ENCODE measurements at regions not wholly inside any gene's neighbourhood (a gene's known extent, or its start where the extent isn't known, plus 50 kb on each side); places are given as distances from the start of the nearest gene placed in this dataset.

DNA sequence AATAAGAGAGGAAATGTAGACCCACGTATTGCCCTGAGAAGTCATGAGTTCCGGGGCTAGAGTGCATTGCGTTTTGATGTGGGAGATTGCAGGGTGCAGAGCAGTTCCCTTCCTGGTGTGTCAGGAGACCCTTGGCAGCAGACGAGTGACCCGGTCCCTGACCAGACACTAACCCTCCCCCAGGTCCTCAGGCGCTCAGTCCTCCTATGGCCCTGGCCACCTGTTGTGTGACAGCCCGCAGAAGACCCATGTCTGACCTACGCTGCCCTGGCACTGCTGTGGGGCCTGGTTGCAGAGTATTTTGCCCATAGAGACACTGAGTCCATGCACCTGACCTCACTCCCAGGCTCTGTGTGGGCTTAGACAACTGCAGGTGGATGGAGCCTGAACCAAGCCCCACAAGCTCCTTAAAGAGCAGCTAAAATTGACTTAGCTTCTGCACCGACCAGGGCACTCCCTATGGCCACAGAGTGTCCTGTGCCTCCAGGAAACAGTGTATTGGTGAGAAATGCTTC is 833.8 kb downstream of the TBC1D22A start:
- TF ChIP-seq ZNF70 (CRISPR knock-in tag; IDR thresholded peaks at IDR 0.05): no peak
- TF ChIP-seq, protein P1, sequence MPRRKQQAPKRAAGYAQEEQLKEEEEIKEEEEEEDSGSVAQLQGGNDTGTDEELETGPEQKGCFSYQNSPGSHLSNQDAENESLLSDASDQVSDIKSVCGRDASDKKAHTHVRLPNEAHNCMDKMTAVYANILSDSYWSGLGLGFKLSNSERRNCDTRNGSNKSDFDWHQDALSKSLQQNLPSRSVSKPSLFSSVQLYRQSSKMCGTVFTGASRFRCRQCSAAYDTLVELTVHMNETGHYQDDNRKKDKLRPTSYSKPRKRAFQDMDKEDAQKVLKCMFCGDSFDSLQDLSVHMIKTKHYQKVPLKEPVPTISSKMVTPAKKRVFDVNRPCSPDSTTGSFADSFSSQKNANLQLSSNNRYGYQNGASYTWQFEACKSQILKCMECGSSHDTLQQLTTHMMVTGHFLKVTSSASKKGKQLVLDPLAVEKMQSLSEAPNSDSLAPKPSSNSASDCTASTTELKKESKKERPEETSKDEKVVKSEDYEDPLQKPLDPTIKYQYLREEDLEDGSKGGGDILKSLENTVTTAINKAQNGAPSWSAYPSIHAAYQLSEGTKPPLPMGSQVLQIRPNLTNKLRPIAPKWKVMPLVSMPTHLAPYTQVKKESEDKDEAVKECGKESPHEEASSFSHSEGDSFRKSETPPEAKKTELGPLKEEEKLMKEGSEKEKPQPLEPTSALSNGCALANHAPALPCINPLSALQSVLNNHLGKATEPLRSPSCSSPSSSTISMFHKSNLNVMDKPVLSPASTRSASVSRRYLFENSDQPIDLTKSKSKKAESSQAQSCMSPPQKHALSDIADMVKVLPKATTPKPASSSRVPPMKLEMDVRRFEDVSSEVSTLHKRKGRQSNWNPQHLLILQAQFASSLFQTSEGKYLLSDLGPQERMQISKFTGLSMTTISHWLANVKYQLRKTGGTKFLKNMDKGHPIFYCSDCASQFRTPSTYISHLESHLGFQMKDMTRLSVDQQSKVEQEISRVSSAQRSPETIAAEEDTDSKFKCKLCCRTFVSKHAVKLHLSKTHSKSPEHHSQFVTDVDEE (CRISPR knock-in tag; IDR thresholded peaks at IDR 0.05): no peak
- TF ChIP-seq, protein P2, sequence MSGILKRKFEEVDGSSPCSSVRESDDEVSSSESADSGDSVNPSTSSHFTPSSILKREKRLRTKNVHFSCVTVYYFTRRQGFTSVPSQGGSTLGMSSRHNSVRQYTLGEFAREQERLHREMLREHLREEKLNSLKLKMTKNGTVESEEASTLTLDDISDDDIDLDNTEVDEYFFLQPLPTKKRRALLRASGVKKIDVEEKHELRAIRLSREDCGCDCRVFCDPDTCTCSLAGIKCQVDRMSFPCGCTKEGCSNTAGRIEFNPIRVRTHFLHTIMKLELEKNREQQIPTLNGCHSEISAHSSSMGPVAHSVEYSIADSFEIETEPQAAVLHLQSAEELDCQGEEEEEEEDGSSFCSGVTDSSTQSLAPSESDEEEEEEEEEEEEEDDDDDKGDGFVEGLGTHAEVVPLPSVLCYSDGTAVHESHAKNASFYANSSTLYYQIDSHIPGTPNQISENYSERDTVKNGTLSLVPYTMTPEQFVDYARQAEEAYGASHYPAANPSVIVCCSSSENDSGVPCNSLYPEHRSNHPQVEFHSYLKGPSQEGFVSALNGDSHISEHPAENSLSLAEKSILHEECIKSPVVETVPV (CRISPR knock-in tag; IDR thresholded peaks at IDR 0.05): no peak
- no peak for TF ChIP-seq ZNF565 (CRISPR knock-in tag; conservative IDR thresholded peaks at IDR 0.05; ENCODE audit: low read depth)
- TF ChIP-seq ISL1 (CRISPR knock-in tag; IDR thresholded peaks at IDR 0.05): no peak
- TF ChIP-seq TCF4 (CRISPR knock-in tag; IDR thresholded peaks at IDR 0.05; ENCODE audit: borderline replicate concordance): no peak
- no peak for TF ChIP-seq ARNTL (CRISPR knock-in tag; IDR thresholded peaks at IDR 0.05; ENCODE audit: borderline replicate concordance, low read depth)
- TF ChIP-seq ZFP3 (CRISPR knock-in tag; IDR thresholded peaks at IDR 0.05): no peak
- TF ChIP-seq BACH2 (CRISPR knock-in tag; IDR thresholded peaks at IDR 0.05; ENCODE audit: borderline replicate concordance): no peak
- no peak for TF ChIP-seq ESRRG (CRISPR knock-in tag; IDR thresholded peaks at IDR 0.05)
- ATAC-seq: no peak

DNA sequence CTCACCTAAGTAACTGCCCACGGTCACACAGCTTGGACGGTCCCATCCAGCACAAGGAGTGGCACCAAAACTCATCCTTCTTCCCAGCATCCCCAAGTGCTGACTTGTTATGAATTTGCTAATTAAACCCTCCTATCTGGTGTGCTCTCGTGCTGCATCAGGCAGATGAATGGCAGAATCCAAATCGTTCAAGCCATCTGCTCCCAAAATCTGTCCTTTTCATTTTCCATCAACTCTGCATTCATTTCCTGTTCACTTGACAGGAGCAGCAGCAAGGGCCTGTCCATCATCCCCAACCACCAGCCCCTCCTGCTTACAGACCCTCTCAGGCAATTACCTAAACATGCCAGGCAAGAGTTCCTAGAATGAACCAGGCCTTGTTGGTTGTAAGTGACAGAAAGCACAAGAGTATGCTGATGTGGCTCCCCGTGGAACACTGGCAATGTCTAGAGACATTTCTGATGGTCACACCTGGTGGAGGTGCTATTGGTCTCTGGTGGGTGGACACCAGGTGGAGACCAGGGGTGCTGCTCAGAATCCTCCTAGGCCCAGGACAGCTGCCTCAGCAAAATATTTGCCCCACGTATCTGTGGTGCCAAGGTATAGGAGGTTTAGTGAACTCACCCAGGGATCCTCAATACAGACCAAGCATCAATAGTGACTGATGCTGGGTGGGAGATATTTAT is 832.5 kb downstream of the TBC1D22A start:
- no peak for ATAC-seq
- no peak for TF ChIP-seq OSR1 (CRISPR knock-in tag; IDR thresholded peaks at IDR 0.05)
- TF ChIP-seq, protein P3, sequence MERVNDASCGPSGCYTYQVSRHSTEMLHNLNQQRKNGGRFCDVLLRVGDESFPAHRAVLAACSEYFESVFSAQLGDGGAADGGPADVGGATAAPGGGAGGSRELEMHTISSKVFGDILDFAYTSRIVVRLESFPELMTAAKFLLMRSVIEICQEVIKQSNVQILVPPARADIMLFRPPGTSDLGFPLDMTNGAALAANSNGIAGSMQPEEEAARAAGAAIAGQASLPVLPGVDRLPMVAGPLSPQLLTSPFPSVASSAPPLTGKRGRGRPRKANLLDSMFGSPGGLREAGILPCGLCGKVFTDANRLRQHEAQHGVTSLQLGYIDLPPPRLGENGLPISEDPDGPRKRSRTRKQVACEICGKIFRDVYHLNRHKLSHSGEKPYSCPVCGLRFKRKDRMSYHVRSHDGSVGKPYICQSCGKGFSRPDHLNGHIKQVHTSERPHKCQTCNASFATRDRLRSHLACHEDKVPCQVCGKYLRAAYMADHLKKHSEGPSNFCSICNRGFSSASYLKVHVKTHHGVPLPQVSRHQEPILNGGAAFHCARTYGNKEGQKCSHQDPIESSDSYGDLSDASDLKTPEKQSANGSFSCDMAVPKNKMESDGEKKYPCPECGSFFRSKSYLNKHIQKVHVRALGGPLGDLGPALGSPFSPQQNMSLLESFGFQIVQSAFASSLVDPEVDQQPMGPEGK (CRISPR knock-in tag; IDR thresholded peaks at IDR 0.05; ENCODE audit: borderline replicate concordance): no peak
- TF ChIP-seq ZNF8 (CRISPR knock-in tag; IDR thresholded peaks at IDR 0.05): no peak
- TF ChIP-seq TCF4 (CRISPR knock-in tag; IDR thresholded peaks at IDR 0.05; ENCODE audit: borderline replicate concordance): no peak
- TF ChIP-seq ZFP30 (CRISPR knock-in tag; IDR thresholded peaks at IDR 0.05): no peak
- TF ChIP-seq ZFP3 (CRISPR knock-in tag; IDR thresholded peaks at IDR 0.05): no peak

DNA sequence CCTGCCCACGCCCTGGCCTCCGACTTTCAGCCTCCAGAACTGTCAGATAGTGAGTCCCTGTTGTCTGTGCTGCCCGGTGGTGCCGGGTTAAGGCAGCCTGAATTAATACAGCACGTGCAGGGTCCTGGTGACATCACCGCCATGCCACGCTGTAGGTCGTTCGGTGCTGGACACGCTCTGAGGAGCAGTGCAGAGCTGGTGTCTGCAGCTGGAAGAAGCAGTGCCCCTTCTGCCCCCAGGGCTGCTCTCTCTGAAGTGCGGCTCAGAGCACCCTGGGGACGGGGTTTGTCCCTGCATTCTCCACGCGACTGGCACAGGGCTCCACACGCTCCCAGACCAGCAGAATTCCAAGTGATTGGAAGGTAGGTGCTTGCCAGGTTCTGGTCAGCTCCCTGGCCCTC is 831.5 kb downstream of the TBC1D22A start:
- no peak for ATAC-seq
- TF ChIP-seq, protein P1 (CRISPR knock-in tag; IDR thresholded peaks at IDR 0.05): no peak
- TF ChIP-seq, protein P3 (CRISPR knock-in tag; IDR thresholded peaks at IDR 0.05; ENCODE audit: borderline replicate concordance): no peak
- TF ChIP-seq ZNF8 (CRISPR knock-in tag; IDR thresholded peaks at IDR 0.05) (no peak), ZNF70 (CRISPR knock-in tag; IDR thresholded peaks at IDR 0.05) (no peak), TCF4 (CRISPR knock-in tag; IDR thresholded peaks at IDR 0.05; ENCODE audit: borderline replicate concordance) (no peak), TOX (CRISPR knock-in tag; IDR thresholded peaks at IDR 0.05; ENCODE audit: borderline replicate concordance) (no peak), GLIS3 (CRISPR knock-in tag; IDR thresholded peaks at IDR 0.05) (no peak), CSDC2 (CRISPR knock-in tag; IDR thresholded peaks at IDR 0.05) (no peak), ZNF565 (CRISPR knock-in tag; conservative IDR thresholded peaks at IDR 0.05; ENCODE audit: low read depth) (no peak), SNAI2 (CRISPR knock-in tag; IDR thresholded peaks at IDR 0.05) (no peak), OSR1 (CRISPR knock-in tag; IDR thresholded peaks at IDR 0.05) (no peak)
- TF ChIP-seq, protein P4, sequence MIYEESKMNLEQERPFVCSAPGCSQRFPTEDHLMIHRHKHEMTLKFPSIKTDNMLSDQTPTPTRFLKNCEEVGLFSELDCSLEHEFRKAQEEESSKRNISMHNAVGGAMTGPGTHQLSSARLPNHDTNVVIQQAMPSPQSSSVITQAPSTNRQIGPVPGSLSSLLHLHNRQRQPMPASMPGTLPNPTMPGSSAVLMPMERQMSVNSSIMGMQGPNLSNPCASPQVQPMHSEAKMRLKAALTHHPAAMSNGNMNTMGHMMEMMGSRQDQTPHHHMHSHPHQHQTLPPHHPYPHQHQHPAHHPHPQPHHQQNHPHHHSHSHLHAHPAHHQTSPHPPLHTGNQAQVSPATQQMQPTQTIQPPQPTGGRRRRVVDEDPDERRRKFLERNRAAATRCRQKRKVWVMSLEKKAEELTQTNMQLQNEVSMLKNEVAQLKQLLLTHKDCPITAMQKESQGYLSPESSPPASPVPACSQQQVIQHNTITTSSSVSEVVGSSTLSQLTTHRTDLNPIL (CRISPR knock-in tag; IDR thresholded peaks at IDR 0.05; ENCODE audit: low read depth): no peak
- TF ChIP-seq, protein P2 (CRISPR knock-in tag; IDR thresholded peaks at IDR 0.05): no peak
- TF ChIP-seq, protein P5, sequence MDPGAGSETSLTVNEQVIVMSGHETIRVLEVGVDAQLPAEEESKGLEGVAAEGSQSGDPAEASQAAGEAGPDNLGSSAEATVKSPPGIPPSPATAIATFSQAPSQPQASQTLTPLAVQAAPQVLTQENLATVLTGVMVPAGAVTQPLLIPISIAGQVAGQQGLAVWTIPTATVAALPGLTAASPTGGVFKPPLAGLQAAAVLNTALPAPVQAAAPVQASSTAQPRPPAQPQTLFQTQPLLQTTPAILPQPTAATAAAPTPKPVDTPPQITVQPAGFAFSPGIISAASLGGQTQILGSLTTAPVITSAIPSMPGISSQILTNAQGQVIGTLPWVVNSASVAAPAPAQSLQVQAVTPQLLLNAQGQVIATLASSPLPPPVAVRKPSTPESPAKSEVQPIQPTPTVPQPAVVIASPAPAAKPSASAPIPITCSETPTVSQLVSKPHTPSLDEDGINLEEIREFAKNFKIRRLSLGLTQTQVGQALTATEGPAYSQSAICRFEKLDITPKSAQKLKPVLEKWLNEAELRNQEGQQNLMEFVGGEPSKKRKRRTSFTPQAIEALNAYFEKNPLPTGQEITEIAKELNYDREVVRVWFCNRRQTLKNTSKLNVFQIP (CRISPR knock-in tag; IDR thresholded peaks at IDR 0.05; ENCODE audit: borderline replicate concordance, low read depth): no peak

Measured in SK-N-SH treated with all-trans-retinoic acid at 6 μM for 48 hours (cell line).